ENCODE measurements at regions not wholly inside any gene's neighbourhood (a gene's known extent, or its start where the extent isn't known, plus 50 kb on each side); places are given as distances from the start of the nearest gene placed in this dataset.

DNA sequence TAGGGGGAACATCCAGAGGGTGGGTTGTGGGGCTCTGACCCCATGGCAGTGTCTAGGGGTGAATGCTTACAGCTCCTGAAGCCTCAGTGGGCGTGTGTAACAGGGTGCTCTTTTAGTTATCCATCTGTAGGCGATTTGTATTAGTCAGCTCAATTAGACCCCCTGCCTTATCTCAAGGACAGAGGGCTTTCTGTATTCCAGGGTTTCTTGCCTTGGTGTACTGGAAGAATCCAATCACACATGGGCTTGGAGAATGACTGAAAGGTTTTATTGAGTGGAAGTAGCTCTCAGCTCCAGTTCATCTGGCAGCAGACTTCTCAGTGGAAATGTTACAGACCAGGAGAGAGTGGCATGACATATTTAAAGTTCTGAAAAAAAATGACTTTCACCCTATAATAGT, 334.0 kb upstream of the GCFC2 start:
- H3K27ac ChIP-seq (ENCODE audit: low read depth in 1 of 2, low read length in 2 of 2) = no peak overlapping the region
- ChIA-PET CTCF (no interaction called here), POLR2A (no interaction called here)
- H3K9me3 ChIP-seq (ENCODE audit: control insufficient read depth in 1 of 2, insufficient read depth in 1 of 2, low read length in 2 of 2) = peaks cover 0 to 3% of the 10 kb centered on the region in 2 experiments
- Mint-ChIP-seq H3K27ac (no peak overlapping the region), H3K27me3 (no peaks in the 10 kb centered on the region), H3K9me3 (peaks cover 9% of the 10 kb centered on the region), H3K4me1 (ENCODE audit: low read depth) (no peaks in the 10 kb centered on the region), H3K4me3 (no peak overlapping the region), H3K36me3 (ENCODE audit: low read depth) (no peaks in the 10 kb centered on the region)
- no peaks in the 10 kb centered on the region for H3K27me3 ChIP-seq (ENCODE audit: control insufficient read depth in 1 of 2, insufficient read depth in 2 of 2, low read length in 2 of 2)
- no peak overlapping the region for H3K4me3 ChIP-seq (ENCODE audit: low read length)
- DNase-seq (no peak), ATAC-seq (ENCODE audit: poor library complexity) (no peak)
- H3K4me1 ChIP-seq (ENCODE audit: insufficient read depth, low read length) = no peaks in the 10 kb centered on the region
- H3K36me3 ChIP-seq (ENCODE audit: insufficient read depth, low read length) = no peaks in the 10 kb centered on the region
- TF ChIP-seq, protein P1, sequence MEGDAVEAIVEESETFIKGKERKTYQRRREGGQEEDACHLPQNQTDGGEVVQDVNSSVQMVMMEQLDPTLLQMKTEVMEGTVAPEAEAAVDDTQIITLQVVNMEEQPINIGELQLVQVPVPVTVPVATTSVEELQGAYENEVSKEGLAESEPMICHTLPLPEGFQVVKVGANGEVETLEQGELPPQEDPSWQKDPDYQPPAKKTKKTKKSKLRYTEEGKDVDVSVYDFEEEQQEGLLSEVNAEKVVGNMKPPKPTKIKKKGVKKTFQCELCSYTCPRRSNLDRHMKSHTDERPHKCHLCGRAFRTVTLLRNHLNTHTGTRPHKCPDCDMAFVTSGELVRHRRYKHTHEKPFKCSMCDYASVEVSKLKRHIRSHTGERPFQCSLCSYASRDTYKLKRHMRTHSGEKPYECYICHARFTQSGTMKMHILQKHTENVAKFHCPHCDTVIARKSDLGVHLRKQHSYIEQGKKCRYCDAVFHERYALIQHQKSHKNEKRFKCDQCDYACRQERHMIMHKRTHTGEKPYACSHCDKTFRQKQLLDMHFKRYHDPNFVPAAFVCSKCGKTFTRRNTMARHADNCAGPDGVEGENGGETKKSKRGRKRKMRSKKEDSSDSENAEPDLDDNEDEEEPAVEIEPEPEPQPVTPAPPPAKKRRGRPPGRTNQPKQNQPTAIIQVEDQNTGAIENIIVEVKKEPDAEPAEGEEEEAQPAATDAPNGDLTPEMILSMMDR (IDR thresholded peaks at IDR 0.05) = no peak
- intact Hi-C loops (cut with DNase I, micrococcal nuclease) = no loop called here

DNA sequence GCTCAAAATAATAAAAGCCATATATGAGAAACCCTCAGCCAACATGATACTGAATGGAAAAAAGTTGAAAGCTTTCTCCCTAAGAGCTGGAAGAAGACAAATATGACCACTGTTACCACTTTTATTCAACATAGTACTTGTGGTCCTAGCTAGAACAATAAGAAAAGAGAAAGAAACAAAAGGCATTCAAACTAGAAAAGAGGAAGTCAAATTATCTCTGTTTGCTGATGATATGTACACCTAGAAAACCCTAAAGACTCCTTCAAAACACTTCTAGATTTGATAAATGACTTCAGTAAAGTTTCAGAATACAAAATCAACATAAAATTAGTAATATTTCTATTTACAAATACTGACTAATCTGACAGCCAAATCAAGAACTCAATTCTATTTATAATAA, 328.8 kb upstream of the GCFC2 start:
- Histone ChIP-seq H3K36me3 (ENCODE audit: insufficient read depth, low read length) (no peaks in the 10 kb centered on the region), H3K4me1 (ENCODE audit: insufficient read depth, low read length) (no peaks in the 10 kb centered on the region), H3K27ac (ENCODE audit: low read depth in 1 of 2, low read length in 2 of 2) (no peak overlapping the region), H3K9me3 (ENCODE audit: control insufficient read depth in 1 of 2, insufficient read depth in 1 of 2, low read length in 2 of 2) (no peaks in the 10 kb centered on the region), H3K4me3 (ENCODE audit: low read length) (no peak overlapping the region), H3K27me3 (ENCODE audit: control insufficient read depth in 1 of 2, insufficient read depth in 2 of 2, low read length in 2 of 2) (no peaks in the 10 kb centered on the region)
- Mint-ChIP-seq H3K4me3 (no peak overlapping the region), H3K27me3 (no peaks in the 10 kb centered on the region), H3K9me3 (peaks cover 8% of the 10 kb centered on the region), H3K36me3 (ENCODE audit: low read depth) (no peaks in the 10 kb centered on the region), H3K4me1 (ENCODE audit: low read depth) (no peaks in the 10 kb centered on the region), H3K27ac (no peak overlapping the region)
- ChIA-PET CTCF (no interaction called here), POLR2A (no interaction called here)
- TF ChIP-seq, protein P1 (IDR thresholded peaks at IDR 0.05) = no peak
- intact Hi-C loops (cut with DNase I, micrococcal nuclease) = no loop called here
- no peak for ATAC-seq (ENCODE audit: poor library complexity)
- no peak for DNase-seq

- Mint-ChIP-seq H3K27me3 (no peaks in the 10 kb centered on the region), H3K9me3 (peaks cover 22% of the 10 kb centered on the region), H3K4me3 (no peak overlapping the region), H3K36me3 (ENCODE audit: low read depth) (no peaks in the 10 kb centered on the region), H3K27ac (no peak overlapping the region), H3K4me1 (ENCODE audit: low read depth) (no peaks in the 10 kb centered on the region)
- TF ChIP-seq, protein P1 (IDR thresholded peaks at IDR 0.05) = no peak
- no peaks in the 10 kb centered on the region for H3K4me1 ChIP-seq (ENCODE audit: insufficient read depth, low read length)
- no peak overlapping the region for H3K4me3 ChIP-seq (ENCODE audit: low read length)
- H3K27ac ChIP-seq (ENCODE audit: low read depth in 1 of 2, low read length in 2 of 2) = no peak overlapping the region
- H3K27me3 ChIP-seq (ENCODE audit: control insufficient read depth in 1 of 2, insufficient read depth in 2 of 2, low read length in 2 of 2) = no peaks in the 10 kb centered on the region
- no peaks in the 10 kb centered on the region for H3K36me3 ChIP-seq (ENCODE audit: insufficient read depth, low read length)
- ChIA-PET CTCF (no interaction called here), POLR2A (no interaction called here)
- intact Hi-C loops (cut with DNase I, micrococcal nuclease) = no loop called here
- no peak for DNase-seq
- H3K9me3 ChIP-seq (ENCODE audit: control insufficient read depth in 1 of 2, insufficient read depth in 1 of 2, low read length in 2 of 2) = peaks cover 0 to 5% of the 10 kb centered on the region in 2 experiments
- ATAC-seq (ENCODE audit: poor library complexity) = no peak
Measured at GRCh38 chr2:76027761-76028160, 317.0 kb upstream of the GCFC2 start.
